ENCODE measurements at regions not wholly inside any gene's neighbourhood (a gene's known extent, or its start where the extent isn't known, plus 50 kb on each side); places are given as distances from the start of the nearest gene placed in this dataset.

GRCh38 chr4:120557372-120557771 is 365.2 kb downstream of the PRDM5 start:
- no peak overlapping the region for H2BK15ac ChIP-seq (ENCODE audit: low read depth, low read length)
- H2BK12ac ChIP-seq (ENCODE audit: insufficient read length, low read depth, low read length) = no peak overlapping the region
- no peaks in the 10 kb centered on the region for H3K79me2 ChIP-seq (ENCODE audit: insufficient read depth, low read length)
- no peak overlapping the region for H4K91ac ChIP-seq (ENCODE audit: insufficient read length, low read depth, low read length)
- H3K27ac ChIP-seq (ENCODE audit: insufficient read length, low read depth, low read length) = no peak overlapping the region
- Mint-ChIP-seq H3K27me3 (ENCODE audit: low read depth) (no peaks in the 10 kb centered on the region), H3K4me1 (peaks cover 4 to 19% of the 10 kb centered on the region in 2 experiments), H3K4me3 (no peak overlapping the region), H3K27ac (peak overlapping the region in 2 of 3 experiments; percentile 18 to 27; a peak in 3 of 7 replicates), H3K9me3 (peaks cover 15 to 19% of the 10 kb centered on the region in 2 experiments), H3K36me3 (ENCODE audit: insufficient read depth in 1 of 3, low read depth in 3 of 3) (peaks cover 8 to 21% (median 10%) of the 10 kb centered on the region in 3 experiments; a peak in 6 of 7 replicates)
- H3K9ac ChIP-seq (ENCODE audit: extremely low read depth, insufficient read length, low read length) = no peak overlapping the region
- no peak for DNase-seq
- H3K4me1 ChIP-seq (ENCODE audit: insufficient read depth, low read length) = no peaks in the 10 kb centered on the region
- no peaks in the 10 kb centered on the region for H3K79me1 ChIP-seq (ENCODE audit: insufficient read depth, low read depth, low read length, poor library complexity, severe bottlenecking)
- no peak overlapping the region for H2BK5ac ChIP-seq (ENCODE audit: insufficient read length, low read length)
- H3K4me2 ChIP-seq (ENCODE audit: insufficient read depth, insufficient read length, low read length) = no peak overlapping the region
- no peak overlapping the region for H3K14ac ChIP-seq (ENCODE audit: insufficient read depth, low read length)
- H3K23me2 ChIP-seq (ENCODE audit: insufficient read length, low read depth, low read length, poor library complexity, severe bottlenecking) = no peaks in the 10 kb centered on the region
- H2BK20ac ChIP-seq (ENCODE audit: low read depth, low read length, poor library complexity, severe bottlenecking) = no peak overlapping the region
- H3T11ph ChIP-seq (ENCODE audit: low read length) = no peak overlapping the region
- no peak overlapping the region for H3K18ac ChIP-seq (ENCODE audit: insufficient read length, low read depth, low read length)
- no peaks in the 10 kb centered on the region for H4K20me1 ChIP-seq (ENCODE audit: control insufficient read depth, insufficient read depth, insufficient read length)
- H3K27me3 ChIP-seq (ENCODE audit: insufficient read depth, low read length) = no peaks in the 10 kb centered on the region
- H3K9me3 ChIP-seq (ENCODE audit: control insufficient read depth, low read depth, low read length) = no peaks in the 10 kb centered on the region
- WGBS (ENCODE audit: extremely low coverage, insufficient read length, low lambda C conversion rate) = no CpG with 5 or more reads among the region's 2 CpGs
- H3K23ac ChIP-seq (ENCODE audit: insufficient read length, low read depth, low read length) = no peak overlapping the region
- no peak overlapping the region for H3K56ac ChIP-seq (ENCODE audit: insufficient read length, low read depth, low read length)
- H2AFZ ChIP-seq (ENCODE audit: low read length) = no peak overlapping the region
- H3K4ac ChIP-seq (ENCODE audit: low read depth, low read length) = no peak overlapping the region
- H2AK5ac ChIP-seq (ENCODE audit: insufficient read length, low read length) = no peak overlapping the region
- no peak overlapping the region for H4K5ac ChIP-seq (ENCODE audit: insufficient read length, low read depth, low read length)
- no peak overlapping the region for H2BK120ac ChIP-seq (ENCODE audit: low read depth, low read length, poor library complexity, severe bottlenecking)
- no peak for TF ChIP-seq CTCF (conservative IDR thresholded peaks at IDR 0.05)
- H4K8ac ChIP-seq (replicated peaks; ENCODE audit: insufficient read length, low read depth, low read length) = no peak overlapping the region

Measured in H9 (cell line).